Mucosa of descending colon (tissue), 3 donors: ENCODE measurements at regions not wholly inside any gene's neighbourhood (a gene's known extent, or its start where the extent isn't known, plus 50 kb on each side); places are given as distances from the start of the nearest gene placed in this dataset.

Experiments
- ATAC-seq: fragments of 200-7000 bp; cut with Tn5 transposase; one replicate; pipeline ENCODE4 v1.9.1; 2020; ENCODE audit warnings: mild to moderate bottlenecking, moderate library complexity
- DNase-seq, 3 donors: peaks; one replicate each; pipeline ENCODE4 v3.0.0-alpha.2; 2020
- H3K36me3 ChIP-seq: fragments of 200-600 bp; one replicate; pipeline ENCODE4 v1.8.0; 2021; ENCODE audit warnings: low read depth, mild to moderate bottlenecking
- H3K4me1 ChIP-seq: fragments of 200-600 bp; one replicate; pipeline ENCODE4 v1.8.0; 2021; ENCODE audit warnings: low read depth, mild to moderate bottlenecking
- H3K4me3 ChIP-seq: fragments of 200-600 bp; one replicate; pipeline ENCODE4 v1.8.0; 2021; ENCODE audit warnings: mild to moderate bottlenecking
- H3K9me3 ChIP-seq: fragments of 200-600 bp; one replicate; pipeline ENCODE4 v1.8.0; 2021; ENCODE audit warnings: mild to moderate bottlenecking
- CTCF ChIP-seq: fragments of 200-600 bp; IDR thresholded peaks from one replicate; pipeline ENCODE4 v1.8.0; 2022; ENCODE audit warnings: antibody characterized with exemption, mild to moderate bottlenecking
- intact Hi-C, 2 donors: fragments of 100-400 bp; cut with DNase I in 1 of 2; cut with micrococcal nuclease in 1 of 2; formaldehyde crosslinking; loops; one replicate each; pipeline versions ENCODE4 v1.11.0 to v1.11.1; 2022; cut with DNase I, micrococcal nuclease
- donor health status: DM: no; HTN: no; CAD: no; lungs with moderate emphysema.
- donor health status: DM: no; HTN: no; CAD: no.
- donor health status: DM: no; HTN: yes; CAD: no.

DNA sequence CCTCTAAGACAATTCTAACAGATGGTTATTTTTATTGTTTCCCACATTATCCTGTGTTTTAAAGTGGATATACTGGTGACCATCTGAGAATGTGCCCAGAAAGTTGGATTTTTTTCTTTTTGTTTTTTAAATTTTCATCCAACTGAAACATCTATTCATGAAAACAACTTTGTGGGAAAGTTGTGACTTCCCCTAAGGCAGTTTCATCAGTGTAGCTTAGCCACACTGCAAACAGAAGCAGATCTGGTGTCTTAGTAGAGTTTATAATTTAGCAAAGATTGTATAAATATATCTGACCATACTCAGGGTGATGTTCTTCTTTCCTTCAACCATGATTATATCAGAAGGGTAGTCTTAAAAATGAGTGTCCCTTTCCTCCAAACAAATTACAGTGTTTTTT lies 1241.3 kb downstream of the MAT2B start:
- DNase-seq (no peak), ATAC-seq (no peak)
- Histone ChIP-seq H3K9me3 (no peaks in the 10 kb centered on the region), H3K4me3 (no peak overlapping the region), H3K4me1 (no peaks in the 10 kb centered on the region), H3K36me3 (no peaks in the 10 kb centered on the region)
- TF ChIP-seq CTCF = no peak
- intact Hi-C loops = no loop called here

DNA sequence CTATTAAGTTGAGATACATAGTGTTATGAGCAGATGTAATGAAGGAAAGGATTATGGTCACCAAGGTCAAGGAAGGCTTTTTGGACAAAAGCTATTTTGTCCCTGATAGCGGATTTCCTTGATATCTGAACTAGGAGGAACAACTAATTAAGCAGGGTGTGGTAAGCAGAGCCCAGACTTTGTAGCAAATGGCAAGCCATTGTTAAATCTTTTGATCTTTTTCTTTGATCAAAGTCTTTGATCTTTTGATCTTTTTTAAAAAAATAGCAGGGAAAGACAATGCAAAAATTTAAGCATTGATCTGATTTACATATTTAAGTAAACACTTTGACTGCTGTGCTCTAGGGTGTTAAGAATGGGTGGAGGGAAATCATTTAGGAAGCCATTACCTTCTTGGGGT lies 1242.0 kb downstream of the MAT2B start:
- ATAC-seq = no peak
- no peaks in the 10 kb centered on the region for H3K36me3 ChIP-seq
- H3K4me1 ChIP-seq = no peaks in the 10 kb centered on the region
- H3K9me3 ChIP-seq = no peaks in the 10 kb centered on the region
- no peak for DNase-seq
- no peak for TF ChIP-seq CTCF
- intact Hi-C loops = no loop called here
- H3K4me3 ChIP-seq = no peak overlapping the region

DNA sequence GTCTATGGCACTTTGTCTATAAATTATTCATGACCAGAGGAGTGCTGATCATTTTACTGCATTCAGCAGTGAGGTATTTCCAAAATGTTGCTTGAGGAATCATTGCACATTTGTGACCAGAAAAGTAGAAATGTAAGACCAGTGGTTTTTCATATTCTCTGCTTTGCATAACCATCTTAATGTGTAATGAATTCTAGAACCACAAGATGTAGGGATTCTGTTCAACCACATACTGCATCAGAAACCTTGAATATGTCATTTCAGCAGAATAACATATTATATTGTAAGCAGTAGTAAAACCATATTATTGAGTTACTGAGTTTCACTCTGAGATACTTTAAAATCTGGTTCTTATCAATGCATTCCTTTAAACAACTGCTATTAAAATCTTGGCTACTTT lies 1243.4 kb downstream of the MAT2B start:
- Histone ChIP-seq H3K4me1 (no peaks in the 10 kb centered on the region), H3K36me3 (no peaks in the 10 kb centered on the region), H3K9me3 (no peaks in the 10 kb centered on the region), H3K4me3 (no peak overlapping the region)
- no peak for TF ChIP-seq CTCF
- no peak for ATAC-seq
- intact Hi-C loops = no loop called here
- DNase-seq = no peak

GRCh38 chr5:164753434-164753833 lies 1248.0 kb downstream of the MAT2B start:
- no peak for ATAC-seq
- intact Hi-C loops = no loop called here
- Histone ChIP-seq H3K4me1 (no peaks in the 10 kb centered on the region), H3K36me3 (no peaks in the 10 kb centered on the region), H3K4me3 (no peak overlapping the region), H3K9me3 (no peaks in the 10 kb centered on the region)
- DNase-seq = no peak
- TF ChIP-seq CTCF = no peak

DNA sequence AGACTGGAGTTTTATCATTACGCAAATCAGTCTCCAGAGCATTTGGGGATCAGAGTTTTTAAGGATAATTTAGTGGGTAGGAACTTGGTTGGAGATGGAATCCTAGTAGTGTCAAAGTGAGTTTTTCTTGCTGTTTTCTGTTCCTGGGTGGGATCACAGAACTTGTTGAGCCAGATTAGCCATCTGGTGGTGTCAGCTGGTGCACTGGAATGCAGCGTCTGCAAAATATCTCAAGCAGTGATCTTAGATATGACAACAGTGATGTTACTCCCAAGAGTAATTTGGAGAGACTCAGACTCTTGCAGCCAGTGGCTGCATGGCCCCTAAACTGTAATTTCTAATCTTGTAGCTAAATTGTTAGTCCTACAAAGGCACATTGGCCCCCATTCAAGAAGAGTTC lies 1257.8 kb downstream of the MAT2B start:
- Histone ChIP-seq H3K4me1 (no peaks in the 10 kb centered on the region), H3K9me3 (peaks cover 6% of the 10 kb centered on the region), H3K4me3 (no peak overlapping the region), H3K36me3 (no peaks in the 10 kb centered on the region)
- DNase-seq = no peak
- intact Hi-C loops = no loop called here
- ATAC-seq = no peak
- no peak for TF ChIP-seq CTCF

- DNase-seq (no peak), ATAC-seq (no peak)
- no peaks in the 10 kb centered on the region for H3K36me3 ChIP-seq
- no peaks in the 10 kb centered on the region for H3K9me3 ChIP-seq
- intact Hi-C loops = no loop called here
- TF ChIP-seq CTCF = no peak
- H3K4me1 ChIP-seq = no peaks in the 10 kb centered on the region
- no peak overlapping the region for H3K4me3 ChIP-seq
Measured at GRCh38 chr5:164772122-164772521, 1266.7 kb downstream of the MAT2B start.
